Activated naive CD4-positive, alpha-beta T cell treated with anti-CD3 and anti-CD28 coated beads, Interleukin-2, amount 50 U/mL, for 16 hours (primary cell): ENCODE measurements at regions not wholly inside any gene's neighbourhood (a gene's known extent, or its start where the extent isn't known, plus 50 kb on each side); places are given as distances from the start of the nearest gene placed in this dataset.
"Not testable (repeated sequence)": the region's sequence is repeated elsewhere in the genome, so short reads cannot be mapped to it uniquely, and the experiment has no call there.

Experiments
- DNase-seq: peaks from one replicate; pipeline ENCODE4 v3.0.0-alpha.2; 2020

- DNase-seq, result not testable (repeated sequence)
Observed at GRCh38 chrX:10469-11458, 270.4 kb upstream of the PLCXD1 start.

- DNase-seq, result not testable (repeated sequence)
Observed at GRCh38 chrX:13821-14443, 267.2 kb upstream of the PLCXD1 start.

DNA sequence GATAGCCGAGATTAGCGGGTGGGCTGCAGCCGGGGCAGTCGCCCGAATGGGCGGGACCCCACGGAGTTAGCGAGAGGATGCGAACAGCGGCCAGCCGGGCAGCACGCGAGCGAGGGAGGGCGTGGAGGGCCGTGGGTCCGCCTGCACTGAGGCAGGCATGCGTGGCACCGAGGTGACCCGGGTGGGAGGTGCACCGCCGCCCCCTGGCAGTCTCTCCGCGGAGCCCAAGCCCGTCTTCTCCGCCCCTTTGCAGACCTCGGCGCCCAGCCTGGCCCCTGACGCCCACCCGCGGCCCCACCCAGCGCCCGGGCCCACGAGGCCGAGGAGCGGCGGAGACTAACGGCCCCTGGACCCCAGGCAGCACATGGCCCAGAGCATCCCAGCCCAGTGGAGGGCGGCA lies 266.7 kb upstream of the PLCXD1 start:
- not testable (repeated sequence) for DNase-seq

DNA sequence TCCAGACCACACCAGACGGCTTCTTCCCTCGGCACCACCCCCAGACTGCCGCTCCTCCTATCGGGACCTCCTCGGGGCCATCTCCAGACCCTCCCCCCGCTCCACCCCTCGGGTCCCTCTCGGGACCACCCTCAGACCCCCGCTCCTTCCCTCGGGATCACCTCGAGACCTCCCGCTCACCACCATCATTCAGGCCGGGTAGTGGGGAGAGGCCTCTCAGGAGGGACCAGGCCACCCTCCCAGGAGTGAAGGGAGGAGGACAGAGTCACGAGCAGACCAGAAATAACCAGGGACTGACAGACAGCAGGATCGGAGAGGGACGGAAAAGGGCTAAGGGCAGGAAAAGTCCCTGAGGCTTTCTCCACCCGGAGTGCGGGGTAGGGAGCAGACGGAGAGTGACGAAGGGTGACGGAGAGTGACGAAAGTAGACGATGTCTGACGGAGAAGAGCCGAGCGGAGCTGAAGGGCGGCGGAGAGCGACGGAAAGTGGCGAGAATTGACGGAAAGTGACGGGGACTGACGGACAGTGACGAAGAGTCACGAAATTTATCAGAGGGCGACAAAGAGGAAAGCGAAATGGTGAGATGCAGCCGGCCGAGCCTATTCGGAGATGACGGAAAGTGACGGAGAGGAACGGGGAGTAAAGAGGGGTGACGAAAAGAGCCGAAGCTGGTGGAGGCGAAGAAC lies 262.3 kb upstream of the PLCXD1 start:
- DNase-seq, result peak; percentile 61

DNA sequence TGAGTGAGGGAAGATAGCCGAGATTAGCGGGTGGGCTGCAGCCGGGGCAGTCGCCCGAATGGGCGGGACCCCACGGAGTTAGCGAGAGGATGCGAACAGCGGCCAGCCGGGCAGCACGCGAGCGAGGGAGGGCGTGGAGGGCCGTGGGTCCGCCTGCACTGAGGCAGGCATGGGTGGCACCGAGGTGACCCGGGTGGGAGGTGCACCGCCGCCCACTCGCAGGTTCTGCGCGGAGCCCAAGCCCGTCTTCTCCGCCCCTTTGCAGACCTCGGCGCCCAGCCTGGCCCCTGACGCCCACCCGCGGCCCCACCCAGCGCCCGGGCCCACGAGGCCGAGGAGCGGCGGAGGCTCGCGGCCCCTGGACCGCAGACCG lies 261.7 kb upstream of the PLCXD1 start:
- DNase-seq, result not testable (repeated sequence)

GRCh38 chrX:19912-20571 lies 261.1 kb upstream of the PLCXD1 start:
- peak; percentile 20 for DNase-seq

GRCh38 chrX:24139-24538 lies 257.0 kb upstream of the PLCXD1 start:
- not testable (repeated sequence) for DNase-seq
